GM12891 (cell line): ENCODE measurements at regions not wholly inside any gene's neighbourhood (a gene's known extent, or its start where the extent isn't known, plus 50 kb on each side); places are given as distances from the start of the nearest gene placed in this dataset.
"Not testable (repeated sequence)": the region's sequence is repeated elsewhere in the genome, so short reads cannot be mapped to it uniquely, and the experiment has no call there.

ENCODE experiments used
- PAX5 ChIP-seq: IDR thresholded peaks from 2 replicates; pipeline ENCODE4 v1.6.1; 2011; ENCODE audit warnings: low read length, moderate library complexity, mild to moderate bottlenecking; ENCODE audit not compliant: insufficient read depth, severe bottlenecking
- POLR2A ChIP-seq: IDR thresholded peaks from 2 replicates; pipeline ENCODE4 v1.6.1; 2011; ENCODE audit warnings: low read depth, low read length, control low read depth
- POLR2AphosphoS5 ChIP-seq: IDR thresholded peaks from 2 replicates; pipeline ENCODE4 v1.6.1; 2011; ENCODE audit warnings: low read depth, low read length, control low read depth
- TAF1 ChIP-seq: IDR thresholded peaks from 2 replicates; pipeline ENCODE4 v1.6.1; 2011; ENCODE audit warnings: low read depth, low read length, control low read depth

DNA sequence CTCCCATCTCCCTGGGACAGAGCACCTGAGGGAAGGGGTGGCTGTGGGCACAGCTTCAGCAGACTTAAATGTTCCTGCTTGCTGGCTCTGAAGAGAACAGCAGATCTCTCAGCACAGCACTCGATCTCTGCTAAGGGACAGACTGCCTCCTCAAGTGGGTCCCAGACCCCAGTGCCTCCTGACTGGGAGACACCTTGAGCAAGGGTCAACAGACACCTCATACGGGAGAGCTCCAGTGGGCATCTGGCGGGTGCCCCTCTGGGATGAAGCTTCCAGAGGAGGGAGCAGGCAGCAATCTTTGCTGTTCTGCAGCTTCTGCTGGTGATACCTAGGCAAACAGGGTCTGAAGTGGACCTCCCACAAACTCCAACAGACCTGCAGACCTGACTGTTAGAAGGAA is 436.7 kb upstream of the CHRM2 start:
- TF ChIP-seq POLR2AphosphoS5, TAF1, PAX5, POLR2A: not testable (repeated sequence)
